ENCODE measurements at regions not wholly inside any gene's neighbourhood (a gene's known extent, or its start where the extent isn't known, plus 50 kb on each side); places are given as distances from the start of the nearest gene placed in this dataset.

DNA sequence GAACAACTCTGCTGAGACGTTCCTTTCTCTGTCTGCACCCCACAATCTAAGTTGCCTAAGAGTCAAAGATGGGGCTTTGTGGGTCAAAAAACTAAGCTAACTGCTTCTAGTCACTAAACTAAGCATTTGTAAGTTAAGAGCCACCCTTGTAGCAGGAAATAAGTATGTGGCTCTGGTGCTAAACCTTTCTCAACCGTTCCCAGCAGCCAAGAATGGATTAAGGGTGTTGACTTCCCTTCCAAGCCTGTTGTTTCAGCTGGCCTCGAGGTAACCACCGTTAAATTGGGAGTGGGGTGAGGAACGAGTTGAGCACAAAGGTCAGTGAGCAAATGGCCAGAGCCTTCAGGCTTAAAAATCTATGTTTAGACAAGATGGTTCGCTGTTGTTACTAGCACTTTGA, 169.1 kb downstream of the TRIM33 start:
- TF ChIP-seq CTCF (conservative IDR thresholded peaks at IDR 0.05; ENCODE audit: low read depth, low read length), result no peak
- no peak for TF ChIP-seq FOS (IDR thresholded peaks at IDR 0.05; ENCODE audit: low read depth, low read length)

Measured in IMR-90 (cell line).